Ascending aorta (tissue), 2 donors: ENCODE measurements at regions not wholly inside any gene's neighbourhood (a gene's known extent, or its start where the extent isn't known, plus 50 kb on each side); places are given as distances from the start of the nearest gene placed in this dataset.

ENCODE experiments used
- DNase-seq, 2 donors: peaks; one replicate each; pipeline ENCODE4 v3.0.0-alpha.2; 2019; ENCODE audit warnings: low spot score in 2 of 2
- H3K27ac ChIP-seq, 2 donors: fragments of 200-600 bp; sonication (generic); one replicate each; pipeline ENCODE4 v1.5.1; 2016 to 2017; ENCODE audit warnings: mild to moderate bottlenecking in 1 of 2
- H3K27me3 ChIP-seq: fragments of 200-600 bp; sonication (generic); one replicate; pipeline ENCODE4 v1.5.1; 2017
- H3K36me3 ChIP-seq, 2 donors: fragments of 200-600 bp; sonication (generic); one replicate each; pipeline ENCODE4 v1.5.1; 2016
- H3K4me1 ChIP-seq, 2 donors: fragments of 200-600 bp; sonication (generic); one replicate each; pipeline ENCODE4 v1.5.1; 2016 to 2017; ENCODE audit warnings: mild to moderate bottlenecking in 1 of 2
- H3K4me3 ChIP-seq, 2 donors: fragments of 200-600 bp; sonication (generic); one replicate each; pipeline ENCODE4 v1.5.1; 2016 to 2017; ENCODE audit warnings: mild to moderate bottlenecking in 1 of 2
- H3K9me3 ChIP-seq, 2 donors: fragments of 200-600 bp; sonication (generic); one replicate each; pipeline ENCODE4 v1.5.1; 2016
- CTCF ChIP-seq, 3 experiments: fragments of 200-600 bp in 2 of 3; fragments of 450-650 bp in 1 of 3; sonication (generic) in 2 of 3; IDR thresholded peaks; one replicate each; pipeline ENCODE4 v1.5.1; 2016 to 2019; ENCODE audit warnings: antibody characterized with exemption in 3 of 3, mild to moderate bottlenecking in 1 of 3, moderate library complexity in 1 of 3
- intact Hi-C: fragments of 100-400 bp; cut with DNase I; formaldehyde crosslinking; loops from one replicate; pipeline ENCODE4 v1.15.1; 2023

GRCh38 chr6:140039364-140039763 is 664.9 kb upstream of the CITED2 start:
- Histone ChIP-seq H3K4me1 (no peaks in the 10 kb centered on the region), H3K36me3 (no peaks in the 10 kb centered on the region), H3K4me3 (no peak overlapping the region), H3K27ac (no peak overlapping the region), H3K27me3 (no peaks in the 10 kb centered on the region), H3K9me3 (peaks cover 0 to 10% of the 10 kb centered on the region in 2 donors)
- intact Hi-C loops, result no loop called here
- no peak for TF ChIP-seq CTCF (IDR thresholded peaks at IDR 0.05)
- no peak for DNase-seq

GRCh38 chr6:140036196-140036595 is 661.7 kb upstream of the CITED2 start:
- H3K27ac ChIP-seq, result no peak overlapping the region

GRCh38 chr6:140032189-140032588 is 657.7 kb upstream of the CITED2 start:
- H3K36me3 ChIP-seq, result no peaks in the 10 kb centered on the region
- DNase-seq, result no peak
- H3K9me3 ChIP-seq, result peaks cover 0 to 10% of the 10 kb centered on the region in 2 donors
- no peak overlapping the region for H3K4me3 ChIP-seq
- no peaks in the 10 kb centered on the region for H3K27me3 ChIP-seq
- no peak overlapping the region for H3K27ac ChIP-seq
- no peaks in the 10 kb centered on the region for H3K4me1 ChIP-seq
- TF ChIP-seq CTCF (IDR thresholded peaks at IDR 0.05), result no peak
- intact Hi-C loops, result no loop called here

More at GRCh38 chr6:140036196-140036595, 661.7 kb upstream of the CITED2 start:
- no peak for TF ChIP-seq CTCF (IDR thresholded peaks at IDR 0.05)
- intact Hi-C loops, result no loop called here
- no peak for DNase-seq
- Histone ChIP-seq H3K36me3 (no peaks in the 10 kb centered on the region), H3K27me3 (no peaks in the 10 kb centered on the region), H3K9me3 (peaks cover 0 to 10% of the 10 kb centered on the region in 2 donors), H3K4me3 (no peak overlapping the region), H3K4me1 (no peaks in the 10 kb centered on the region)

GRCh38 chr6:140029551-140029950 is 655.1 kb upstream of the CITED2 start:
- H3K27ac ChIP-seq, result no peak overlapping the region
- TF ChIP-seq CTCF (IDR thresholded peaks at IDR 0.05), result no peak
- no peaks in the 10 kb centered on the region for H3K4me1 ChIP-seq
- no peak for DNase-seq
- H3K27me3 ChIP-seq, result no peaks in the 10 kb centered on the region
- no peak overlapping the region for H3K4me3 ChIP-seq
- H3K36me3 ChIP-seq, result no peaks in the 10 kb centered on the region
- intact Hi-C loops, result no loop called here
- no peaks in the 10 kb centered on the region for H3K9me3 ChIP-seq

GRCh38 chr6:140027219-140027618 is 652.8 kb upstream of the CITED2 start:
- Histone ChIP-seq H3K36me3 (no peaks in the 10 kb centered on the region), H3K9me3 (no peaks in the 10 kb centered on the region), H3K4me1 (no peaks in the 10 kb centered on the region), H3K4me3 (no peak overlapping the region), H3K27me3 (no peaks in the 10 kb centered on the region), H3K27ac (no peak overlapping the region)
- intact Hi-C loops, result no loop called here
- TF ChIP-seq CTCF (IDR thresholded peaks at IDR 0.05), result no peak
- no peak for DNase-seq

- Histone ChIP-seq H3K4me3 (no peak overlapping the region), H3K9me3 (no peaks in the 10 kb centered on the region), H3K36me3 (no peaks in the 10 kb centered on the region), H3K4me1 (no peaks in the 10 kb centered on the region), H3K27me3 (no peaks in the 10 kb centered on the region), H3K27ac (no peak overlapping the region)
- no peak for DNase-seq
- intact Hi-C loops, result no loop called here
- no peak for TF ChIP-seq CTCF (IDR thresholded peaks at IDR 0.05)
These were observed 652.1 kb upstream of the CITED2 start for GRCh38 chr6:140026546-140026945.
